Peyer's patch (tissue), 4 donors: ENCODE measurements at regions not wholly inside any gene's neighbourhood (a gene's known extent, or its start where the extent isn't known, plus 50 kb on each side); places are given as distances from the start of the nearest gene placed in this dataset.

Experiments
- DNase-seq, 3 donors: peaks; one replicate each; pipeline ENCODE4 v3.0.0-alpha.2; 2017 to 2019
- H3K27ac ChIP-seq, 4 donors: fragments of 200-600 bp; sonication (generic); one replicate each; pipeline ENCODE4 v1.5.1; 2016 to 2019
- H3K27me3 ChIP-seq, 2 donors: fragments of 200-600 bp; sonication (generic); one replicate each; pipeline ENCODE4 v1.5.1; 2019
- H3K36me3 ChIP-seq, 3 donors: fragments of 200-600 bp; sonication (generic); one replicate each; pipeline ENCODE4 v1.5.1; 2016 to 2019
- H3K4me1 ChIP-seq, 4 donors: fragments of 200-600 bp; sonication (generic); one replicate each; pipeline ENCODE4 v1.5.1; 2016 to 2019
- H3K4me3 ChIP-seq, 4 donors: fragments of 200-600 bp; sonication (generic); 1 replicate in 3 of 4; 2 replicates in 1 of 4; pipeline ENCODE4 v1.5.1; 2016 to 2019; ENCODE audit warnings: mild to moderate bottlenecking in 1 of 4
- H3K9me3 ChIP-seq, 4 donors: fragments of 200-600 bp; sonication (generic); one replicate each; pipeline ENCODE4 v1.5.1; 2016 to 2019; ENCODE audit warnings: mild to moderate bottlenecking in 1 of 4
- CTCF ChIP-seq, 6 experiments: fragments of 450-650 bp in 4 of 6; fragments of 200-600 bp in 2 of 6; sonication (generic) in 1 of 6; IDR thresholded peaks; one replicate each; pipeline ENCODE4 v1.5.1; 2017 to 2019; ENCODE audit warnings: antibody characterized with exemption in 6 of 6, mild to moderate bottlenecking in 3 of 6, moderate library complexity in 1 of 6
- POLR2A ChIP-seq, 2 donors: fragments of 450-650 bp; IDR thresholded peaks; one replicate each; pipeline ENCODE4 v1.5.1; 2017; ENCODE audit warnings: antibody characterized with exemption in 2 of 2, mild to moderate bottlenecking in 2 of 2, moderate library complexity in 2 of 2

GRCh38 chr14:89607453-89607852 lies 190.4 kb upstream of the FOXN3 start:
- Histone ChIP-seq H3K36me3 (no peaks in the 10 kb centered on the region), H3K4me3 (no peak overlapping the region), H3K27ac (no peak overlapping the region), H3K4me1 (no peaks in the 10 kb centered on the region), H3K9me3 (peaks cover 0 to 5% (median 0%) of the 10 kb centered on the region in 4 donors), H3K27me3 (no peaks in the 10 kb centered on the region)
- DNase-seq = no peak
- TF ChIP-seq CTCF (IDR thresholded peaks at IDR 0.05) = no peak
- no peak for TF ChIP-seq POLR2A (IDR thresholded peaks at IDR 0.05)

- H3K27ac ChIP-seq = no peak overlapping the region
- DNase-seq = no peak
- no peak for TF ChIP-seq POLR2A (IDR thresholded peaks at IDR 0.05)
- no peak for TF ChIP-seq CTCF (IDR thresholded peaks at IDR 0.05)
- H3K4me1 ChIP-seq = no peaks in the 10 kb centered on the region
- H3K4me3 ChIP-seq = no peak overlapping the region
- H3K27me3 ChIP-seq = no peaks in the 10 kb centered on the region
- no peaks in the 10 kb centered on the region for H3K36me3 ChIP-seq
- H3K9me3 ChIP-seq = peaks cover 0 to 7% (median 0%) of the 10 kb centered on the region in 4 donors
Observed at GRCh38 chr14:89603938-89604480, 187.0 kb upstream of the FOXN3 start.

GRCh38 chr14:89600950-89601826 lies 184.2 kb upstream of the FOXN3 start:
- H3K9me3 ChIP-seq = peaks cover 0 to 16% (median 4%) of the 10 kb centered on the region in 4 donors
- no peak for DNase-seq
- no peaks in the 10 kb centered on the region for H3K27me3 ChIP-seq
- no peaks in the 10 kb centered on the region for H3K36me3 ChIP-seq
- no peaks in the 10 kb centered on the region for H3K4me1 ChIP-seq
- TF ChIP-seq POLR2A (IDR thresholded peaks at IDR 0.05) (no peak), CTCF (IDR thresholded peaks at IDR 0.05) (no peak)
- no peak overlapping the region for H3K27ac ChIP-seq
- no peak overlapping the region for H3K4me3 ChIP-seq

- no peaks in the 10 kb centered on the region for H3K4me1 ChIP-seq
- TF ChIP-seq CTCF (IDR thresholded peaks at IDR 0.05) (no peak), POLR2A (IDR thresholded peaks at IDR 0.05) (no peak)
- no peak for DNase-seq
- peaks cover 0 to 11% (median 4%) of the 10 kb centered on the region in 4 donors for H3K9me3 ChIP-seq
- H3K27ac ChIP-seq = no peak overlapping the region
- H3K27me3 ChIP-seq = no peaks in the 10 kb centered on the region
- H3K4me3 ChIP-seq = no peak overlapping the region
- no peaks in the 10 kb centered on the region for H3K36me3 ChIP-seq
Observed at GRCh38 chr14:89600029-89600428, 183.0 kb upstream of the FOXN3 start.

- H3K4me3 ChIP-seq = no peak overlapping the region
- H3K27ac ChIP-seq = no peak overlapping the region
- DNase-seq = no peak
- TF ChIP-seq POLR2A (IDR thresholded peaks at IDR 0.05) (no peak), CTCF (IDR thresholded peaks at IDR 0.05) (no peak)
- peaks cover 0 to 11% (median 4%) of the 10 kb centered on the region in 4 donors for H3K9me3 ChIP-seq
- no peaks in the 10 kb centered on the region for H3K4me1 ChIP-seq
- H3K36me3 ChIP-seq = no peaks in the 10 kb centered on the region
- no peaks in the 10 kb centered on the region for H3K27me3 ChIP-seq
Observed at GRCh38 chr14:89598548-89599186, 181.6 kb upstream of the FOXN3 start.
